ENCODE measurements at regions not wholly inside any gene's neighbourhood (a gene's known extent, or its start where the extent isn't known, plus 50 kb on each side); places are given as distances from the start of the nearest gene placed in this dataset.

- TF ChIP-seq TCF12 (IDR thresholded peaks at IDR 0.05; ENCODE audit: low read depth, low read length), result no peak
- TF ChIP-seq KDM5A (IDR thresholded peaks at IDR 0.05; ENCODE audit: low read length), result no peak
- no peak for TF ChIP-seq CREB1 (IDR thresholded peaks at IDR 0.05)
- no peak for TF ChIP-seq SP1 (IDR thresholded peaks at IDR 0.05; ENCODE audit: low read depth, low read length)
- no peak for TF ChIP-seq EP300 (IDR thresholded peaks at IDR 0.05; ENCODE audit: borderline replicate concordance in 1 of 2, low read depth in 2 of 2, low read length in 2 of 2)
- no peak for TF ChIP-seq FOSL1 (IDR thresholded peaks at IDR 0.05; ENCODE audit: insufficient read depth, low read depth, low read length)
- TF ChIP-seq RNF2 (IDR thresholded peaks at IDR 0.05; ENCODE audit: borderline replicate concordance, low read depth, low read length, missing control alignments, poor library complexity, severe bottlenecking), result no peak
- TF ChIP-seq SP2 (IDR thresholded peaks at IDR 0.05; ENCODE audit: low read length), result no peak
- no peak for TF ChIP-seq CTCF (IDR thresholded peaks at IDR 0.05; ENCODE audit: control extremely low read depth in 1 of 3, insufficient read depth in 1 of 3, low read depth in 1 of 3, low read length in 3 of 3)
- TF ChIP-seq BRCA1 (IDR thresholded peaks at IDR 0.05; ENCODE audit: low read depth, low read length), result no peak
These were observed 185.7 kb upstream of the AUTS2 start for GRCh38 chr7:69412331-69413146.

All from H1 (cell line).